HL-60 (cell line): ENCODE measurements at regions not wholly inside any gene's neighbourhood (a gene's known extent, or its start where the extent isn't known, plus 50 kb on each side); places are given as distances from the start of the nearest gene placed in this dataset.

Experiments used
- CTCF ChIP-seq: IDR thresholded peaks from one replicate; pipeline ENCODE4 v1.5.1; 2011; ENCODE audit warnings: low read length, control low read depth, inconsistent platforms; ENCODE audit not compliant: insufficient read depth
- GABPA ChIP-seq: IDR thresholded peaks from 2 replicates; pipeline ENCODE4 v1.6.1; 2012; ENCODE audit warnings: low read depth
- POLR2AphosphoS5 ChIP-seq: IDR thresholded peaks from 2 replicates; pipeline ENCODE4 v1.6.1; 2012; ENCODE audit warnings: low read depth
- REST ChIP-seq: IDR thresholded peaks from 2 replicates; pipeline ENCODE4 v1.6.1; 2012; ENCODE audit warnings: low read depth; ENCODE audit not compliant: insufficient replicate concordance
- SPI1 ChIP-seq: IDR thresholded peaks from 2 replicates; pipeline ENCODE4 v1.6.1; 2012; ENCODE audit warnings: low read depth, mild to moderate bottlenecking, borderline replicate concordance

- no peak for TF ChIP-seq CTCF
- no peak for TF ChIP-seq POLR2AphosphoS5
- TF ChIP-seq GABPA: no peak
- TF ChIP-seq SPI1: no peak
- TF ChIP-seq REST: no peak
Observed at GRCh38 chr13:47518530-47518929, 482.5 kb downstream of the SUCLA2 start.
